ENCODE measurements at regions not wholly inside any gene's neighbourhood (a gene's known extent, or its start where the extent isn't known, plus 50 kb on each side); places are given as distances from the start of the nearest gene placed in this dataset.

DNA sequence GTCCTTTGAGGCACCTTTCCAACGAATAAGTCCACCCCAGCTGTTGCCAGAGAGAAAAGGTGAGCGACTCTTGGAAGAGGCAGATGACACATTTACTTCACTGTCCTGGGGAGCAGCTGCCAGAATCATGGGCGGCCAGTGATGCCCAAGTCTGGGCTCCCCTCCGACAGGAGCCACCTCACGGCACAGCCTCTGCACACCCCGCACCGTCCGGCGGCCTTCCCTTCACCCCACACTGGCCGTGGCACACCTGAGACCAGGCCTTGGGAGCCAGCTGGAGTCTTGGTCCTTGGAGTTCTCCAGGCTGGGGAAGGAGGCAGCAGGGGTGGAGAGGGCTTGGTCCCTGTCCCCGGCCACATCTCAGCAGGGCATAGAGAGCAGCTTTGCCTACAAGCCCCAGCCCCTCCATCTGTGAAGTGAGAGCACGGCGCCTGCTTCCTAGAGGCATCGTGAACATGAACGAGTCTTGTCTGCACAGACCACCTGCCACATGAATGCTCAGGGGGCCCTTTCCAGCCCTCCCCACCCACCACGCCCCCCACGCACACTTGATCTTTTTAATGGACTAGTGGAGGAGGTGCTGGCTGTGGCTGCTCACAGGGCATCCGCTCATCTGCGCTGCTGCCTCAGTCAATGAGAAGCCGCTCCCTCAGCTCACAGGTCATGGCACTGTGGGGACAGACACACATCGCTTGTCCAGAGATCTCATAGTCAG is 400.2 kb upstream of the MYT1L start:
- no peak for TF ChIP-seq EZH2 (IDR thresholded peaks at IDR 0.05; ENCODE audit: borderline replicate concordance, insufficient read depth, low read depth, low read length, poor library complexity, severe bottlenecking)
- TF ChIP-seq, protein P1, sequence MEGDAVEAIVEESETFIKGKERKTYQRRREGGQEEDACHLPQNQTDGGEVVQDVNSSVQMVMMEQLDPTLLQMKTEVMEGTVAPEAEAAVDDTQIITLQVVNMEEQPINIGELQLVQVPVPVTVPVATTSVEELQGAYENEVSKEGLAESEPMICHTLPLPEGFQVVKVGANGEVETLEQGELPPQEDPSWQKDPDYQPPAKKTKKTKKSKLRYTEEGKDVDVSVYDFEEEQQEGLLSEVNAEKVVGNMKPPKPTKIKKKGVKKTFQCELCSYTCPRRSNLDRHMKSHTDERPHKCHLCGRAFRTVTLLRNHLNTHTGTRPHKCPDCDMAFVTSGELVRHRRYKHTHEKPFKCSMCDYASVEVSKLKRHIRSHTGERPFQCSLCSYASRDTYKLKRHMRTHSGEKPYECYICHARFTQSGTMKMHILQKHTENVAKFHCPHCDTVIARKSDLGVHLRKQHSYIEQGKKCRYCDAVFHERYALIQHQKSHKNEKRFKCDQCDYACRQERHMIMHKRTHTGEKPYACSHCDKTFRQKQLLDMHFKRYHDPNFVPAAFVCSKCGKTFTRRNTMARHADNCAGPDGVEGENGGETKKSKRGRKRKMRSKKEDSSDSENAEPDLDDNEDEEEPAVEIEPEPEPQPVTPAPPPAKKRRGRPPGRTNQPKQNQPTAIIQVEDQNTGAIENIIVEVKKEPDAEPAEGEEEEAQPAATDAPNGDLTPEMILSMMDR (IDR thresholded peaks at IDR 0.05), result no peak
- ChIA-PET CTCF (no interaction called here), POLR2A (no interaction called here)
- ATAC-seq (ENCODE audit: low read depth) (no peak), DNase-seq (no peak)
- Histone ChIP-seq H3K27me3 (replicated peaks in 1 of 4; ENCODE audit: control extremely low read depth in 1 of 4, control insufficient read depth in 3 of 4, insufficient read depth in 4 of 4, low read length in 3 of 4) (no peaks in the 10 kb centered on the region), H3K36me3 (replicated peaks in 1 of 2; ENCODE audit: control extremely low read depth in 1 of 2, control insufficient read depth in 1 of 2, extremely low read depth in 1 of 2, insufficient read depth in 2 of 2, low read length in 1 of 2) (no peaks in the 10 kb centered on the region), H3K9ac (ENCODE audit: low read length) (no peak overlapping the region), H2AFZ (ENCODE audit: insufficient read depth, low read depth, low read length, poor library complexity, severe bottlenecking) (no peak overlapping the region), H3K27ac (ENCODE audit: low read length in 2 of 2) (no peak overlapping the region), H4K20me1 (ENCODE audit: control insufficient read depth, insufficient read depth, low read length, poor library complexity, severe bottlenecking) (no peaks in the 10 kb centered on the region), H3K4me3 (ENCODE audit: control extremely low read depth in 1 of 5, extremely low read depth in 1 of 5, insufficient read depth in 1 of 5, low read depth in 2 of 5, low read length in 4 of 5) (no peak overlapping the region), H3K79me2 (ENCODE audit: control insufficient read depth, insufficient read depth, low read length) (no peaks in the 10 kb centered on the region), H3K4me1 (ENCODE audit: control insufficient read depth in 2 of 2, insufficient read depth in 2 of 2, low read length in 2 of 2) (no peaks in the 10 kb centered on the region), H3K9me3 (ENCODE audit: control extremely low read depth in 1 of 3, control insufficient read depth in 2 of 3, insufficient read depth in 1 of 3, low read length in 2 of 3) (peaks cover 0 to 11% (median 0%) of the 10 kb centered on the region in 3 donors), H3K4me2 (replicated peaks; ENCODE audit: low read depth, low read length, poor library complexity, severe bottlenecking) (no peak overlapping the region)
- Mint-ChIP-seq H3K4me1 (no peaks in the 10 kb centered on the region), H3K27me3 (peaks cover 3% of the 10 kb centered on the region), H3K27ac (no peak overlapping the region), H3K9me3 (ENCODE audit: insufficient read depth) (no peaks in the 10 kb centered on the region), H3K4me3 (no peak overlapping the region)
- 93% methylated on average over 16 of the region's 21 CpGs for WGBS (ENCODE audit: insufficient coverage)
- intact Hi-C loops (cut with micrococcal nuclease), result no loop called here

DNA sequence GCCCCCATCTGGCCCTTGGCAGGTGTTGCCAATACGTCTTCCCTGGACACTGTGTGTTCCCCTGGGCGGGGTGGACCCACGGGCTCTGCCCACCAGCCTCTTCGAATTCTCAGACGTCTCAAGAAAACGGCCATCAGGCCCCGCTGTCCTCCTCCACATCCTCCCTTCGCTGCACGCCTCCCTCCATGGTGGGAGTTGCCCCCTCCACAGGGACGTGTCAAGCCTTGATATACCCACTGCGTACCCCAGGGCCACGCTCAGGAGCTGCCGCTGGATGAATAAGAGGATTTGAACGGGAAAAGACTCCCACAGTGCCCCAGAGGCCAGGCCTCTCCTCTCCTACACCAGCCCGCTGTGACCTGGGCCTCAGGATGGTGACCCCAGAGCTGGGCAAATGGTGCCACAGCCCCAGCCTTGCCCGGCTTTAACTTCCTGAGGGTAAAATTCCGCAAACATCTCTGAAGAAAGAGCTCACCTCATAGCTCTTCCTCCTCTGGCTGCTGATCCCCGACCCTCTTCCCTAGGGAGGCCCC is 399.3 kb upstream of the MYT1L start:
- Histone ChIP-seq H3K4me1 (ENCODE audit: control insufficient read depth in 2 of 2, insufficient read depth in 2 of 2, low read length in 2 of 2) (no peaks in the 10 kb centered on the region), H3K4me2 (replicated peaks; ENCODE audit: low read depth, low read length, poor library complexity, severe bottlenecking) (no peak overlapping the region), H3K79me2 (ENCODE audit: control insufficient read depth, insufficient read depth, low read length) (no peaks in the 10 kb centered on the region), H2AFZ (ENCODE audit: insufficient read depth, low read depth, low read length, poor library complexity, severe bottlenecking) (no peak overlapping the region), H3K9ac (ENCODE audit: low read length) (no peak overlapping the region), H4K20me1 (ENCODE audit: control insufficient read depth, insufficient read depth, low read length, poor library complexity, severe bottlenecking) (no peaks in the 10 kb centered on the region), H3K9me3 (ENCODE audit: control extremely low read depth in 1 of 3, control insufficient read depth in 2 of 3, insufficient read depth in 1 of 3, low read length in 2 of 3) (peaks cover 0 to 11% (median 0%) of the 10 kb centered on the region in 3 donors), H3K27ac (ENCODE audit: low read length in 2 of 2) (no peak overlapping the region), H3K4me3 (ENCODE audit: control extremely low read depth in 1 of 5, extremely low read depth in 1 of 5, insufficient read depth in 1 of 5, low read depth in 2 of 5, low read length in 4 of 5) (no peak overlapping the region), H3K36me3 (replicated peaks in 1 of 2; ENCODE audit: control extremely low read depth in 1 of 2, control insufficient read depth in 1 of 2, extremely low read depth in 1 of 2, insufficient read depth in 2 of 2, low read length in 1 of 2) (no peaks in the 10 kb centered on the region), H3K27me3 (replicated peaks in 1 of 4; ENCODE audit: control extremely low read depth in 1 of 4, control insufficient read depth in 3 of 4, insufficient read depth in 4 of 4, low read length in 3 of 4) (no peaks in the 10 kb centered on the region)
- intact Hi-C loops (cut with micrococcal nuclease), result no loop called here
- ChIA-PET POLR2A (no interaction called here), CTCF (no interaction called here)
- H3K4me3 Mint-ChIP-seq, result no peak overlapping the region
- H3K27ac Mint-ChIP-seq, result no peak overlapping the region
- peaks cover 3% of the 10 kb centered on the region for H3K27me3 Mint-ChIP-seq
- ATAC-seq (ENCODE audit: low read depth) (no peak), DNase-seq (no peak)
- TF ChIP-seq EZH2 (IDR thresholded peaks at IDR 0.05; ENCODE audit: borderline replicate concordance, insufficient read depth, low read depth, low read length, poor library complexity, severe bottlenecking), result no peak
- TF ChIP-seq, protein P1 (IDR thresholded peaks at IDR 0.05), result no peak
- H3K4me1 Mint-ChIP-seq, result no peaks in the 10 kb centered on the region
- 96% methylated on average over 16 of the region's 18 CpGs for WGBS (ENCODE audit: insufficient coverage)
- H3K9me3 Mint-ChIP-seq (ENCODE audit: insufficient read depth), result no peaks in the 10 kb centered on the region
